CD4-positive, alpha-beta T cell treated with Interleukin-15 for 4 hours (primary cell): ENCODE measurements at regions not wholly inside any gene's neighbourhood (a gene's known extent, or its start where the extent isn't known, plus 50 kb on each side); places are given as distances from the start of the nearest gene placed in this dataset.
A peak's percentile ranks its signal among the peaks of the same experiment; 100 is the strongest.
"Not testable (repeated sequence)": the region's sequence is repeated elsewhere in the genome, so short reads cannot be mapped to it uniquely, and the experiment has no call there.

Experiments used
- DNase-seq: peaks from one replicate; pipeline ENCODE4 v3.0.0-alpha.2; 2020; ENCODE audit warnings: low spot score

GRCh38 chr7:3138206-3138605 is 94.5 kb upstream of the CARD11 start:
- no peak for DNase-seq

- no peak for DNase-seq
Observed at GRCh38 chr7:3138997-3139396, 95.3 kb upstream of the CARD11 start.

- no peak for DNase-seq
Observed at GRCh38 chr7:3140834-3141233, 97.2 kb upstream of the CARD11 start.

GRCh38 chr7:3141326-3141725 is 97.7 kb upstream of the CARD11 start:
- no peak for DNase-seq

- DNase-seq, result no peak
Observed at GRCh38 chr7:3143869-3144775, 100.5 kb upstream of the CARD11 start.

- DNase-seq, result not testable (repeated sequence)
Observed at GRCh38 chr7:3144776-3145125, 101.1 kb upstream of the CARD11 start.

- no peak for DNase-seq
Observed at GRCh38 chr7:3146571-3147226, 103.0 kb upstream of the CARD11 start.

GRCh38 chr7:3148471-3148870 is 104.8 kb upstream of the CARD11 start:
- not testable (repeated sequence) for DNase-seq

GRCh38 chr7:3149231-3149995 is 105.7 kb upstream of the CARD11 start:
- no peak for DNase-seq

- DNase-seq, result no peak
Observed at GRCh38 chr7:3150027-3150426, 106.4 kb upstream of the CARD11 start.

- no peak for DNase-seq
Observed at GRCh38 chr7:3151784-3152183, 108.1 kb upstream of the CARD11 start.

GRCh38 chr7:3152714-3153113 is 109.0 kb upstream of the CARD11 start:
- DNase-seq, result no peak

- DNase-seq, result no peak
Observed at GRCh38 chr7:3153118-3153517, 109.5 kb upstream of the CARD11 start.

GRCh38 chr7:3154317-3154716 is 110.7 kb upstream of the CARD11 start:
- DNase-seq, result no peak

GRCh38 chr7:3154881-3155494 is 111.3 kb upstream of the CARD11 start:
- peak; percentile 76 for DNase-seq

GRCh38 chr7:3156508-3156907 is 112.8 kb upstream of the CARD11 start:
- no peak for DNase-seq

- no peak for DNase-seq
Observed at GRCh38 chr7:3157566-3158287, 114.1 kb upstream of the CARD11 start.

GRCh38 chr7:3158341-3158760 is 114.7 kb upstream of the CARD11 start:
- DNase-seq, result no peak

- no peak for DNase-seq
Observed at GRCh38 chr7:3159039-3159438, 115.4 kb upstream of the CARD11 start.

- DNase-seq, result no peak
Observed at GRCh38 chr7:3159445-3159844, 115.8 kb upstream of the CARD11 start.

GRCh38 chr7:3159926-3160325 is 116.3 kb upstream of the CARD11 start:
- DNase-seq, result not testable (repeated sequence)

- DNase-seq, result no peak
Observed at GRCh38 chr7:3162289-3162688, 118.6 kb upstream of the CARD11 start.
